SK-N-SH treated with all-trans-retinoic acid at 6 μM for 48 hours (cell line): ENCODE measurements at regions not wholly inside any gene's neighbourhood (a gene's known extent, or its start where the extent isn't known, plus 50 kb on each side); places are given as distances from the start of the nearest gene placed in this dataset.

Source experiments
- CREB5 ChIP-seq: fragments of 250-450 bp; sonication (Bioruptor Pico); IDR thresholded peaks from 2 replicates; pipeline ENCODE4 v1.5.1; 2020; ENCODE audit warnings: low read depth, mild to moderate bottlenecking, moderate library complexity
- CSDC2 ChIP-seq: fragments of 250-450 bp; sonication (Bioruptor Pico); IDR thresholded peaks from 2 replicates; pipeline ENCODE4 v1.5.0; 2020; ENCODE audit warnings: mild to moderate bottlenecking, moderate library complexity
- ESRRG ChIP-seq: fragments of 250-450 bp; sonication (Bioruptor Pico); IDR thresholded peaks from 2 replicates; pipeline ENCODE4 v1.6.1; 2021; ENCODE audit warnings: mild to moderate bottlenecking
- GLIS3 ChIP-seq: fragments of 250-450 bp; sonication (Bioruptor Pico); IDR thresholded peaks from 2 replicates; pipeline ENCODE4 v1.5.0; 2020; ENCODE audit warnings: mild to moderate bottlenecking, moderate library complexity
- ISL1 ChIP-seq: fragments of 250-450 bp; sonication (Bioruptor Pico); IDR thresholded peaks from 2 replicates; pipeline ENCODE4 v2.1.2; 2022; ENCODE audit warnings: mild to moderate bottlenecking, moderate library complexity
- PATZ1 ChIP-seq: fragments of 250-450 bp; sonication (Bioruptor Pico); IDR thresholded peaks from 2 replicates; pipeline ENCODE4 v1.8.0; 2020; ENCODE audit warnings: mild to moderate bottlenecking, moderate library complexity, borderline replicate concordance
- SNAI2 ChIP-seq: fragments of 250-450 bp; sonication (Bioruptor Pico); IDR thresholded peaks from 2 replicates; pipeline ENCODE4 v1.5.0; 2020; ENCODE audit warnings: mild to moderate bottlenecking, moderate library complexity
- TSHZ2 ChIP-seq: fragments of 250-450 bp; sonication (Bioruptor Pico); IDR thresholded peaks from 2 replicates; pipeline ENCODE4 v1.5.0; 2020; ENCODE audit warnings: mild to moderate bottlenecking, moderate library complexity
- ZFP30 ChIP-seq: fragments of 450-650 bp; formaldehyde crosslinking; IDR thresholded peaks from 2 replicates; pipeline ENCODE4 v1.5.0; 2022; ENCODE audit warnings: mild to moderate bottlenecking, moderate library complexity
- ZNF70 ChIP-seq: fragments of 450-650 bp; formaldehyde crosslinking; IDR thresholded peaks from 2 replicates; pipeline ENCODE4 v1.5.0; 2020; ENCODE audit warnings: mild to moderate bottlenecking, moderate library complexity

DNA sequence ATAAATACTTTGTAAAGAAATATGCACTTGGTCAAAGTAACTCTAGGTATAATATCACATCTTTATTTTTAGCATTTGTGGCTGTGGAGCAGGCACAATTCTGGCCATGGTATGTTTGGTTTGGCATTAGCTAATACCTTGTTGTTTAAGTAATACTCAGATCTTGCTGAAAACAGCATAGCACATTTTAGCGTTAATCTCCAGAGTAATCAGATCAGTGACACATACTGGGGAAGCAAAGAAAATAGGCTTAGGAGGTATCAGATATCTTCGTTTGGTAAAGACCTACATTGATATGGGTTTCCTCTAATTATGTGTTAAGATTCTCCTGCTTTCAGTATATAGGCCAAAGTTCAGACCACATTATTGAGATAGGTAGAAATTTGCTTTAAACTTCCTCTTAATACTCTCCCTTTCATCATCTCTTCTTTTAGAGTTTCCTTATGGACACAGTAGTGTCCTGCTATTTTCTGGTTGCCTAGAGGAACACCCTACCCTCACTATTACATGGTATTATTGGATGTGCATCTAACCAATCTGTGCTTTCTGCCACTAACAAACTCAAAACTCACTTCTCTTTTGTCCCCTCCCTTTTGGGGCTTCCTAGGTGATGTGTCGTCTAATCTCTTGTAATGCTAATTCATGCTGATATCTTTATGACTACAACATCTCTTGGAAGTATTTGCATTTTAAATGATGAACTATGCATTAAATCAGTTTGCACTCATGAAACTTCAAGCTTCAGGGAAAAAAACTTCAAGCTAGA, 437.3 kb upstream of the ADAMTSL1 start:
- TF ChIP-seq CREB5 (CRISPR knock-in tag) (no peak), TSHZ2 (CRISPR knock-in tag) (no peak), ESRRG (CRISPR knock-in tag) (no peak), ZFP30 (CRISPR knock-in tag) (no peak), PATZ1 (CRISPR knock-in tag) (no peak), SNAI2 (CRISPR knock-in tag) (no peak), CSDC2 (CRISPR knock-in tag) (no peak), ZNF70 (CRISPR knock-in tag) (no peak), GLIS3 (no peak), ISL1 (CRISPR knock-in tag) (no peak)
